ENCODE measurements at regions not wholly inside any gene's neighbourhood (a gene's known extent, or its start where the extent isn't known, plus 50 kb on each side); places are given as distances from the start of the nearest gene placed in this dataset.

DNA sequence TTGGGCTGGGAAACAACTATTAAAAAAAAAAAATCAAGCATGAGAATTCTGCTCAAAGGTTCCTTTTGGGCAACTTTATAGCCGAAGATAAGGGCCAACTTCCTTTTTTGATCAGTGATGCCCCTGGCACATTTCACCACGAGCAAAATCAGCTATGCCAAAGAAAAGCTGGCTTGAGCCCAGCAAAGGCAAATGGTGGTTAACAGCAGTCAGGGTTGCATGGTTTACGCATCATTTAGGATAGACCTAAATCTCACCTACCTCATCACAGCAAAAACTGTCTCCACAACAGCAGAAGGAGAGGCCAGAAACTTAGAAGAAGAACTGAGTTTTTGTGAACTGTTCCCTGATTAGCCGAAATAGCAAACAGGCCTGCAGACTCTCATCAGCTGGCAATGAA lies 220.1 kb upstream of the CDIN1 start:
- no peak for DNase-seq

DNA sequence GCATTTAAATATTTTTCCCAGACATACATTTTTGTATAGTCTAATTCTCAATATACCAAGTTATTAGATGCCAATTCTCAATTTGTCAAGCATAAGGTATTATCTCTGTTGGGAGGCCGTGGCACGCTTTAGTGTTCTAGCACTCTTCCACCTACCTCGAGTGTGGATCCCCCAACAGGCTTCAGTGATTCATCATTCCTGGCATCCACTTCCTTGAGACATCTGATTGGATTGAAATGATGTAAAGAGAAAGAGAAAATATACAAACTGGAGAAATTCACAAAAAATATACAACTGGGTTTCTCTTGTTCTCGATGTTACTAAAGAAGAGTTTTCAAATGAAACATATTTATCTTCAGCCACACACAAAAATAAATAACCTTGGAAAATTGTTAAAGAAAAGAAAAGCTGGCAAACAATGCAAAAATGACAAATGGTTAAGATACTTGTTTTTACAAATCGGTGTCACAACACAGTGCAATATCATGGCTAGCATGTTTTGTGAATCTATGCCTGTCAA lies 218.0 kb upstream of the CDIN1 start:
- DNase-seq, result no peak

DNA sequence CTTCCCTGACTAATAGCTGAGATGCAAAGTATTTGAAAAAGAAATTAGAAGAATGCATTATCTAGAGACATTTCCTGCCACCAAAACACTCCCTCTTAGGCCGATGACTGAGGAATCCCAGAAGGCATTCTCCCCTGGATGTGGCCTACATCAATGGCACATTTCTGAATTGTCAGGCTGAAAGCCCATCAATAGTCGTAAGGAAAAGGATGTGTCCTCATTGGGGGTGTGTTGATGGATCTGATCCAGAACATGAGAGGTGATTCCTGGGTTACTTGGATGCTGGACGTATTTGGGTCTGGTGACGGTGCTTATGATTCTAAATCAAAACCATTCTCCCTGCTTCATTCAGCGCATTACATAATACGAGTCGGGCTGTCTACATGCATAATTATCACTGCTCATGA lies 216.9 kb upstream of the CDIN1 start:
- no peak for DNase-seq

DNA sequence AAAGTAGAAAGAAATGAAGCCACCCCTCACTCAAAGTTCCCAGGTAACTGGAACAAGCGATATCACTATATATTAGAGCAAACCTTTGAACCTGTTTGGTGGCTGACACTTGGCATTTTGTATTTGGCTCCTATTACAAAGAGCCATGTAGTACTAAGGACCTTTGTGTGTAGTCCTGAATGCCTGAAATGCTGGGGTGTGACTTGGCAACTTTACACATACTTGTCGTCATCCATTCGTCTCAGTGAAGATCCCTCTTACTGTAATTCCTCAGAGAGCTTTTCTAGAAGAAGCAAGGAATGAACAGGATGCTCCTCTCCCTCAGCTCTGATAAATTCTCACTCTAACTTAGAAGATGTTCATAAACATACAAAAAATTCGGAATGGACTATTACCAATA lies 216.1 kb upstream of the CDIN1 start:
- peak; percentile 11 for DNase-seq

DNA sequence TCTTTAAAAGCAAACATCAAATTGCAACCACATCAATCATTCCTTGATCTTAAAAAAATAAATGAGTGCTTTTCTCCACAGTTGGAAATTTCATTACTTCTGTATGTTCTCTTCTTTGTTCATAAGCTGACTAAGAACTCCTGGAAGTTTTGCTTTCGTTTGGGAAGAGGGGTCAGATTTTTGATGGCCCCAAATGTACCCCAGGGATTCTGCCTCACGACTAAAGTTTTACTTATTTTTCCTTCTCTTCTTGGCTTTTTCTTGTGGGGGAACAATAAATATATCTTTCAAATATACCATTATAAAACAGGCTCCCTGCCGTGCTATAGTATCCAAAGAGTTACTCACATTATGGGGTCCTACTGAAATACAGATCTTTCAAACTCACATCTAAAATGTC lies 215.0 kb upstream of the CDIN1 start:
- no peak for DNase-seq

DNA sequence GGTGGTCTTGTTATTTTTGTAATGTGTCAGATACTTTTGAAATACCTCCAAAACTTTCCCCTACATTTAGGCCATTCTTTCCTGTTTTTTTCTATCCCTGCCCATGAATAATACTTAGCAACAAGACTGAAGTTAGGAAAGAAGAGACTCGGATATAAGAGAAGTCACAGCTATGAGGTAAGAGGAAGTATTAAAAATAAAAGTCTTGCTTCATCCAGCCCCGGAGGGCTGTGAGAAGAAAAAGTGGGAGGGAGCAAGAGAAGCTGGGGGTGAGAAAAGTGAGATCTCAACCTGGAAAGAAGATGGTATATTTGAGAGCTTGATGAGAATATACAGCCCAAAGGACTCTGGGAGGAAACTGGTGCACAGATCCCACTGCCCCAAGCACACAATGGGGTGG lies 213.5 kb upstream of the CDIN1 start:
- no peak for DNase-seq

DNA sequence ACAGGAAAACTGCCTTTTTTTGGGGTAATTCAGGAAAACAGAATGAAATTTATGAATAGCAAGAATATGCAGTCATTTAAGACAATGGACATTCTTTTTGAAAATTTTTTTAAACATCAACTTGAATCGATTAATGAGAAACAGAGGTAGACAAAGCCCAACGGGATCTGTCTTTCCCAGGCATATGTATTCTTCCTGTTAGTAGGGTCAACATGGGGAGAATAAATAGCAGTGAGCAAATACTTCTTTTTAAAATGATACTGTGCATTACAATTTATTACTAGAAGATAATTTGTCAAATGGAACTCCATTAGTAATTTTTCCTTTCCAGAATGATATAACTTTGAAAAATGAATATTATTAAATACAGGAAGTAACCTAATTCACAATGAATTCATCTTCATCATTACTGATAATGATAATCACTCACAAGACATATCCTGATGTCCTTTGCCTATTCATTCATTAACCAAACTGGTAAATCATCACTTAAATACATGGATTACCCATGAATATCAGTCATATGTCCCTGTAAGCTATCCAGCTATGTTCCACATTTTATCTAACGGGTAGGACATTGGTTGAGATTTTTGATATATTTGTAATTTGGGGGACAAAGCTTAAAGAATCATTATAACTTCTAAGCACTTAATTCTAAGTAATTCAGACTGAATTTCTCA lies 209.2 kb upstream of the CDIN1 start:
- no peak for DNase-seq

DNA sequence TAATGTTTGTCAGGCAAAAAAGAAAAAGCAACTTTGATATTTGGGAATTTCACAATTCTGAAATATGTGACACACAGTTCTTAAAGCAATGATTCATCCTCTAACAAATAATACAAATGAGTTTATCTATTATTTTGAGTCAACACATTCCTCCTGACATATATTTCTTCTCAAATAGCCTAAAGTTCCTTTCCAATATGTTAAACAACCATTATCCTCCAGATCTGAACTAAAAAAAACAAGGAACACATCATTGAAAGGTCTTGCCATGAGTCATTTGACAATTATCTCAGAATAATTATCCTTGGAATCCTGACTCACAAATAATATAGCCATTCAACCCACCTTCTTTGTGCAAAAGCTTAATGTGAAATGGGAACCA lies 208.7 kb upstream of the CDIN1 start:
- DNase-seq, result no peak

DNA sequence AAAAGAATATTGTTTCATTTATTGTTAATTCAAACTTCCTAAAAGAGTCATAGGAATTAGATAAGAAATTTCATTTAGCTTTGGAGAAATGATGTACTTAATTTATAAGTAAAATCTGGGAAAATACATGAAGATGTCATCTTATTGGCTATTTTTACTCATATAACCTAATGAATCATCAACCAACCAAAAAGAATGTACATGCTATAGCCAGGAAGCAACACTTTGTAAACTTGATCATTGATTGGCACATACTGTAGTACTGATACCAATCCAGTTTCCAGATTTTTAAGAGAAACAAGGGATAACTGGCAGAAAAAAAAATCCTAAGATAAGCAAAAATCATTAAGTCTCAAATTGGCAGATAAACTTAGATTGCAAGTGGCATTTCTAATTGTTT lies 207.9 kb upstream of the CDIN1 start:
- no peak for DNase-seq

DNA sequence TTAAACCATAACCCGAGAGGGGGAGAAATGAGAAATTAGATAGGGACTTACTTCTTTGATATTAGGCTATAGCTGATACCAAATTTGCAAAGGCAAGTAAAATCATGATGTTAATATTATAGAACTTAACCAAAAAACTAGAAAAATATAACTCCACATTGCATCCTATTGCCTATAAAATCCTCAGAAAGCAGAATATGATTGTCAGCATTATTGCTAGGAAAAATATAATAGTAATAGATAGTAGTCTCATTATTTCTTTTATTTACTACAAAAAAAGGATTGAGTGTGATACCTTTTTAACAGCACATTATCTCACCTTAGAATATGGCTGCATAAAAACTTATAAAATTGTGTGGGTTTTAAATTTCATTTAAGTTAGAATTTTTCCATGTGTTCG lies 206.5 kb upstream of the CDIN1 start:
- no peak for DNase-seq

DNA sequence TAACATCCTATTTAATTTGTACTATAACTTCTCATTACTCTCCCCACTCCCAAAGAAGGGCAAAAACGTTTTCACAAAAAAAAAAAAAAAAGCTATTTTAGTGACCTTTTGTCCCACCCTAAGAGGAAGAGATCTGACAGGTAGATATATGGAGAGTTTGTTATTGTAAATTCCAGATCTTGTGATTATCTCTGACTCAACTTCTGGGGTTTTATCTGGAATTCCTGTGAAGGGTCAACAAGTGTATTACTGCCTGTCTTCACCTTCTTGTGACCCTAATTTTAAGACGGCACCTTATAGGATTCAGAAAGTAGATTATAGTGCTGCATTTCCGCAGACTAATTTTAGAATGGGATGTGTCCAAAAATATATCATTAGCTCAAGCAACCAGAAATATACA lies 205.9 kb upstream of the CDIN1 start:
- no peak for DNase-seq

DNA sequence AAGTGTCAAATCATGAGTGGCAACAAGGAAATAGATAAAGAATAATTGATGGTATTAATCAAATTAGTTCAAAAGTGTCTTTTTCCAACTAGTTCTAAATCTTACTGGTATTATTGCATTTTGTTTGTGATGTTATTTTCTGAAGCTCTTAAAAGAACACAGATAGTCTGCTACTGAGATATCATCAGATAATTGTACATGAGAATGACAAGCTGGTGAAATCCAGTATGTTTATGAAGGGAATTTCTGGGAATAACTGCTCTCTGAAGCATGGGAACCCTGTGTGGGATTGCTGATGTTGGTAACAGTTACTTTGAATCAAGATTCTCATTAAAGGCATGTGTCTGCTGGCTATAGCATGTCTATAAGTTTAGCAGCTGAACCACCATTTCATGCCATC lies 190.3 kb upstream of the CDIN1 start:
- no peak for DNase-seq

DNA sequence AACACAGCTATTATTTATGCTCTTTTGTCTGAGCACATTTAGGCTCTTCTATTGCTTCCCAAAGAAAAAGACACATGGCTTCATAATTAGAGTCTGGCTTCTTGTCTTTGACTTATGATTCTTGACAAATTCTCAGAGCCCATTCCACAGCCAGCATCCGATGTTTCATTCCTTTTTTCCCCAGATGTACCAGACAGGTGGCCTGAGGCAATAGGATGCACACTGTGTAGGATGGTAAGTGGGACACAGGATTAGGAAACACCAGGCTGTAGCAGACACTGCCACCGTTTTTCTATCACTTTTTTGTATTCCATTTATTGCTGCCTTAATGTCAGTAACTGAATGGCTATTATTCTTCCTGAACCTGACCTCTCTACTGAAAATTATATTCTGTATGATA lies 188.9 kb upstream of the CDIN1 start:
- DNase-seq, result no peak

DNA sequence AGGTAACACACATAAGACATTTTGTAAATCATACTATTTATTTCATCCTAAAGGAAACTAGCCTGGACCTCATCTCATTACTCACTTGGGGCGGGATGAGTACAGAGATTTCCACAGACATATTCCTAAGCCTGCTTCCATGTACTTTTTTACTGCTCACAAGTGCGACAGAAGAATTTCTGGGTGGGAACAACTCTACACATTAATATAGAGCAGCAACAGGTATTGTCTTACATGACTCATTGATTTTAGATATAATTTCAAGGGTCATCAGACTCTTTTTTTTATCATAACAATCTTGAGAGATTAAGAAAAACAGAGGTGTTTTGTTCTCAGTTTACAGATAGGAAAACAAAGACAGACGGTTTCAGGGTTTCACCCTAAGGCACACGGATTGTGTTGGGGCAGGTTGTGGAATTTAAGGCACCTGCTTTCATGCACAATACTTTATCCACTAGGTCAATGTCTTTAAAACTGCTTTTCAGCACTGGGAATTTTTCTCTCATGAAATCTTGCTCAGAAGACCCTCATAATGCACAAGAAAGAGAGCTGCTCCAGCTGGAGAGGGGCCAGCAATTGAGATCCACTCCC lies 186.7 kb upstream of the CDIN1 start:
- no peak for DNase-seq

DNA sequence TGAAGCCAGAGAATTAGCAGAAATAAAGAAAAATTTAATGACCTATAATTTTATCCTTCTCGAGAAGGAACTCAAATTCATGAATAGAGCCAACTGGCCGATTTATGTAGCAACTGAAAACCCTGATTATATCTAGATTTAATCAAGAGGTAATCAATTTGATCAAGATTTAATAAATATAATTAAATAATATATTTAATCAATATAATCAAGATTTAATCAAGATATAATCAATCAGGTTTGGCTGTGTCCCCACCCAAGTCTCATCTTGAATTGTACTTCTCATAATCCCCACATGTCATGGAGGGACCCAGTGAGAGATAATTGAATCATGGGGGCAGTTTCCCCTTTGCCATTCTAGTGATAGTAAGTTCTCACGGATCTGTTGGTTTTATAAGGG lies 181.2 kb upstream of the CDIN1 start:
- no peak for DNase-seq

DNA sequence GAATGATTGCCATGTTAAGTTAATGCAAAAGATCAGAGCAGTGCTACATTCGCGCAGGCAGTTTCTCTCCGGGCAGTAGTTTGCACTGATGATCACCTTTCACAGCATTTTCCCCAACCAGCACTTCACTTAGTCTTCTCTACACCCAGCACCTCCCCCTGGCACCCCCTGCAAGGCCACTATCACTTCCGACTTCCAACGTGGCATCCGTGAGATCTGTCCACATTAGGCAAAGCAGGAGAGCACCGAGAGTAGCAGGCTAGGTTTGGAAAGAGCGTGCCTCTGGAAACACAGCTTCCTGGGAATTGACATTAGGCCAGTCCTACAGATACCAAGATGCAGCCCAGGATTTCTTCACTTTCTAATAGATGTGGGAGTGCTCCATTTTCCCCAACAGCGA lies 180.2 kb upstream of the CDIN1 start:
- DNase-seq, result no peak

DNA sequence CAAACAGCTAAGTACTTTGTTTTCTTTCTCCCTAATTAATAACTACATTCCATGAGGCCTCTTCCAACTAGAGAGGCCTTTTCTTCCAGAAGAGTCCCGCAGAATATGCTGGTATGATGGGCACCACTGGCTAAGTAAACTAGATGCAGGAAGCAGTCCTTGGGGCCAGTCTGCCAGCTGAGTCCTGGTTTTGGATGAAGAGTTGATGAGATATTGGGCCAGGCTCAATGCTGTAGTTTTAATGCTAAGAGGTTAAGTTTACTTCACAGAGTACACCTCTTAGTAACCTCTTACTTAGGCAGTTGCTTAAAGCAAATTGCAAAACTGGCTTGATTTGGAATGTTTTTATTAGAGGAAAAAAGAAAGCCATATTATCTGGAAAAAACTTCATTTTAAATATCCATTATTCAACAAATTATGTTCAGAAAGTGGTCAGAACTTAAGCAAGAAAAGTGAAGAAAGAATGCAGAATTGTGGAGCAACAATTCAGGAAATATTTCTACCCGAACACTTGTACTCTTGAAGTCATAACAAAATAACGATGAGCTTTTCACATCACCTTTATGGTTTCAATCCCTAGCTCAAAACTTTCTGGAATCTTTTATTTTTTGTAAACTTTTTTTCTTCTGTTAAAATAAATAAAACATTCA lies 178.4 kb upstream of the CDIN1 start:
- no peak for DNase-seq

DNA sequence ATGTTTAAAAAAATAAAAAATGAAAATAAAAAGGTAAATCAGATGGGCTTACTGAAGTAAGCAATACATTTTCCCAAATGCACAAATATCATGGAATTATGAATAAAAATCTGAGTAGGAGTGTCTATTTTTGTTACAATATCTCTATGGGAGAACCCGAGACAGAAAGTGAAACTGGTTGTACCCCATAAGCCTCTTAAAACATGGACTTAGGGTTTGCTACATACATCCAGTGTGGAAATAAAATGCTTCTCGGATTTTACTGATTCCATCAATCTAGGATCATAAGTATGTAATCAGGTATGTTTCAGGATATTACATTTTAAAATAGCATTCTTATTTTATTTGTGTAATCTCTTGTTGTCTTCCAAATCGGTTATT lies 177.8 kb upstream of the CDIN1 start:
- no peak for DNase-seq

DNA sequence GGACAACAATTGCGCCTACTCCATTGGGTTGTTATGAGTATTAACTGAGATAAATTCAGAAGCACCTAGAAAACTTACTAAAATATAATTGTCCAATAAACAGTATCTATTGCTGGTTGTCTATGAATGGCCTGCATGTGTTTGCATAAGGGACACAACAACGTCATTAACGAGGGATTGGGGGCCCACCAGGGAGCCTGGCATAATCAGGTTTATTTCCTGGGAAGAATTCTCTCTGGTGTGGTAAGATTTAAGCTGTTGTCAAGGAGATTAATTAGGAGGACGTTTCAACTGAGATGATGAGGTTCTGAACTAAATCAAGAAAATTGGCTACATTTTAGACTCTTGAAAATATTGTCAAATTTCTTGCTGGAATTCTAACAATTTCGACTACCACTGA lies 176.1 kb upstream of the CDIN1 start:
- no peak for DNase-seq

DNA sequence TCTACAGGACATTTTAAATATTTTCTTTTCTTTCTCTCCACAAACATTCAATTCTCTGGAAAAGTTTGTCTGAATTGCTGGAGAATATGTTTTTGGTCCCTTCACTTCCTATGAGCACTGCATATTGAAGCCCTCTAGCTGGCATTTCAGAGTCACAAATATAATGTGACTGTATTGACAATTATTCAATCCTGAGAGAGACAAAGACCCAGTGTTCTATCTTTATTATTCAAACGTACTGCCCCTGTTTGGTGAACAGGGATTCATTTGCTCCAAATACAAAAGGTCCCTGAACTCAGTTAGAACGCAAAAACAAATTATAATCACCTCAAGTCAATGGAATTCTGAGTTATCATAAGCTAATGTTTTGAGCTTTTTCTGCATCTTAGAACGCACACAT lies 173.1 kb upstream of the CDIN1 start:
- no peak for DNase-seq

DNA sequence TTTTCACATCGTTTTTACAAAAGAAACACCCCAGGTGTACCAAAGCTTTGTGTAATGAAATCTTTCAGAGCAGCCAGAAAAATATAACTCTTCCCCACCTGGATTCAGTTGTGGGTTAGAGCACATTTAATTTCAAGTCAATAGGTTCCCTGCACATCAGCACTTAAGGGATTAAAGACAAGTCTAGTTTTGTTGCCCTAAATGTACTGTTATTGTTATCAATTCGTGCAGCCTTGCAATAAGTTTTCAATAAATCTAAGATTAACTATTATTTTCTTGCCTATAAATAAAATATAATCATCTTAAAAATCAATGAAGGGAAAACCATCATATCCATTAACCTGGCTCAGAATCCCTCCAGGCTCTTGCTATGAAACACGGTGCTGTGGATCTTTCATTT lies 172.5 kb upstream of the CDIN1 start:
- no peak for DNase-seq

DNA sequence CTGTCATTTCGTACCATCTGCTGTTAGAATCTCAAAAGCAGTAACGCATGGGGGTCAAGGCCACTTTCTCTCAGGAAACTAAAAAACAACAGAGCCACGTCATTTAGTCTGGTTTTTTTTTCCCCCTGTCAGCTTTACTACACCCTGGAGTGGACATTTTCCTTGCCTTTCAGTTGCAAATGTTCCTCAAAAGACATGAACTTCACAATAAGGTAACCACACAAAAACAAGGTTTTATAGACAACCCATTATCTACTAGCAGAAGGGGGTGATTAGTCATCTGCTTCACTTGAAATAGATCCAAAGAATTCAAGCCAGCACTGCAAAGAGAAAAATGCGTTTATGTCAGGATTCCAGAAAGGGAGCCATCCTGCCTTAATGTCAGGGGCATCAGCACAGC lies 171.8 kb upstream of the CDIN1 start:
- no peak for DNase-seq

DNA sequence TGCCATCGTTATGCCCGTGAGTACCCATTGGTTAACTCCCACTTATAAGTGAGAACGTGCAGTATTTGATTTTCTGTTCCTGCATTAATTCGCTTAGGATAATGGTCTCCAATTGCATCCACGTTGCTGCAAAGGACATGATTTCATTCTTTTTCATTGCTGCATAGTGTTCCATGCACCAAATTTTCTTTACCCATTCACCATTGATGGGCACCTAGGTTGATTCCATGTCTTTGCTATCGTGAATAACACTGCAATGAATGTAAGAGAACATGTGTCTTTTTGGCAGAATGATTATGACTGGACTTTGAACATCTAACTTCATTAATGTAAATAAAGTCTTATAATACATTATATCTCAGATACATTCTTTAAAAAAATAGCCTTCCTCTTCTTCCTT lies 169.6 kb upstream of the CDIN1 start:
- no peak for DNase-seq

DNA sequence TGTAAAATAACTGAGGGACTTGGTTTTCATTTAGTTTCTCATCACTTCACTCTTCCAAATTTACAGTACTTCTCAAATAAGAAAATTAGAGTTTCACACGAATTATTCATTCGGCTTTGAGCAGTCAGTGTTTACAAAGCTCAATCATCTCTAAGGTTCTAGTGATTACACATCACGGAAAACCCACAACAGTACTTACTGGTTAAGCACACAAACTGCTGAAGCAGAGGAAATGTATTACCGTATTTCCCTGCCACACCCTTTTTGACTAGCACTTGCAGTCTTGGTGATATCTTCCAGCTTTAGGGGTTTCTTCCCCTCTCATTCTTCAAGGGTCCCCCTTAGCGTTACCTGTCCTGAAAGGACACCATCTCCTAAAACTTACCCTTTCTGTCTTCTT lies 164.8 kb upstream of the CDIN1 start:
- no peak for DNase-seq
